ENCODE measurements at regions not wholly inside any gene's neighbourhood (a gene's known extent, or its start where the extent isn't known, plus 50 kb on each side); places are given as distances from the start of the nearest gene placed in this dataset.
A peak's percentile ranks its signal among the peaks of the same experiment; 100 is the strongest.
"Not testable (repeated sequence)": the region's sequence is repeated elsewhere in the genome, so short reads cannot be mapped to it uniquely, and the experiment has no call there.

DNA sequence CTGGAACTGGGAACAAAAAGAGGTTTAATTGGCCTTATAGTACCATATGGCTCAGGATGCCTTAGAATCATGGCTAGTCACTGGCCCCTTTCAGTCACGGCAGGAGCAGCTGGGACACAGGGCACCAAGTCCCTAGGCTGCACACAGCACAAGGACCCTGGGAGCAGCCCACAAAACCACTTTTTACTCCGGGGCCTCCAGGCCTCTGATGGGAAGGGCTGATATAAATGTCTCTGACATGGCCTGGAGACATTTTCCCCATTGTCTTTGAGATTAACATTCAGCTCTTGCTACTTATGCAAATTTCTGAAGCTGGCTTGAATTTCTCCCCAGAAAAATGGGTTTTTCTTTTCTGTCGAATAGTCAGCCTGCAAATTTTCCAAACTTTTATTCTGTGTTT, 1026.4 kb upstream of the COX7C start:
- DNase-seq (ENCODE audit: low read depth, low spot score): no peak
- Histone ChIP-seq H3K4me3 (no peak overlapping the region), H3K27ac (no peak overlapping the region), H3K36me3 (ENCODE audit: insufficient read depth, low read length) (no peaks in the 10 kb centered on the region), H3K9ac (ENCODE audit: insufficient read length) (no peak overlapping the region), H3K9me3 (ENCODE audit: low read depth, low read length) (peaks cover 3% of the 10 kb centered on the region; the same call in 1 of the 2 replicates)
- no peak for TF ChIP-seq EZH2 (IDR thresholded peaks at IDR 0.05)
- no peak for TF ChIP-seq FOXP2 (optimal IDR thresholded peaks at IDR 0.05; ENCODE audit: control extremely low read depth, extremely low read length, insufficient read depth)
- TF ChIP-seq POLR2AphosphoS5 (IDR thresholded peaks at IDR 0.05; ENCODE audit: borderline replicate concordance, low read depth, low read length): no peak

DNA sequence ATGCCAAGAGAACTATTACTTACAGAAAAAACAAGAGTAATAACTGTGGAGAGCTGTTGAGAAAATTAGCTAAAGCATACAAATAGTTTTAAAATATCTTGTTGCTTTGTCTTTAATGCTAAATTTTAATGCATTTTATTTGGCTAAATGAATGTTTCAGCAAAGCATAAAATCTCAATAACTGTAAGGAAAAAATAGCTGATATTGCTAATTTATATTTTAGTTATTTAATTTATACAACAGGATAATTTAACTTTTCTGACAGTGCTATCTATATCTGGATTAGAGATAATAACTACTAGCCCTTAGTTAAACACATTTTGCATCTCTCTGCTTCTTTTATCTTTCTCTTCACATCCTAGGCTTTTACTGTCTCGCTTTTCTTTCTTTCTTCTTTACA, 1014.9 kb upstream of the COX7C start:
- peak; percentile 14 for DNase-seq (ENCODE audit: low read depth, low spot score)
- H3K9ac ChIP-seq (ENCODE audit: insufficient read length): no peak overlapping the region
- H3K9me3 ChIP-seq (ENCODE audit: low read depth, low read length): no peaks in the 10 kb centered on the region
- TF ChIP-seq POLR2AphosphoS5 (IDR thresholded peaks at IDR 0.05; ENCODE audit: borderline replicate concordance, low read depth, low read length): no peak
- peaks cover 3% of the 10 kb centered on the region; the same call in 1 of the 2 replicates for H3K36me3 ChIP-seq (ENCODE audit: insufficient read depth, low read length)
- H3K4me3 ChIP-seq: peak overlapping the region; percentile 60
- peak overlapping the region; percentile 96 for H3K27ac ChIP-seq

DNA sequence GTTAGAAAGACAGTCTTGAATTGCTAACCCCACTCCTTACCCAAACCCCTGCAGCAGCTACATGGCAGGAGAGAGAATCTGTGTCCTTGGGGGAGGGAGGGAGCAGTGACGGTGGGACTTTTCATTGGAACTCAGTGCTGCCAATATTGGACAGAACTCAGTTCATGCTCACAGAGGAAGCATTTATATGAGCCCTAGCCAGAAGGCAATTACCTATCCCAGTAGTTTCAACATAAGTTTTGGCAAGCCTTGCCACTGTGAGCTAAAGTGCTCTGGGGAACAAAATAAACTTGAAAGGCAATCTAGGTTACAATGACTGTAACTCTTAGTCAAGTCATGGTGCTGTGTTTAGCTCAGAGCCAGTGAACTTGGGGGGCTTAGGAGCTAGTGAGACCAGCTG, 1013.4 kb upstream of the COX7C start:
- H3K4me3 ChIP-seq: no peak overlapping the region
- no peak overlapping the region for H3K27ac ChIP-seq
- H3K9ac ChIP-seq (ENCODE audit: insufficient read length): no peak overlapping the region
- peaks cover under 1% of the 10 kb centered on the region; the same call in 1 of the 2 replicates for H3K36me3 ChIP-seq (ENCODE audit: insufficient read depth, low read length)
- TF ChIP-seq FOXP2 (optimal IDR thresholded peaks at IDR 0.05; ENCODE audit: control extremely low read depth, extremely low read length, insufficient read depth) (no peak), EZH2 (IDR thresholded peaks at IDR 0.05) (no peak), POLR2AphosphoS5 (IDR thresholded peaks at IDR 0.05; ENCODE audit: borderline replicate concordance, low read depth, low read length) (no peak)
- H3K9me3 ChIP-seq (ENCODE audit: low read depth, low read length): no peaks in the 10 kb centered on the region
- DNase-seq (ENCODE audit: low read depth, low spot score): peak; percentile 10

DNA sequence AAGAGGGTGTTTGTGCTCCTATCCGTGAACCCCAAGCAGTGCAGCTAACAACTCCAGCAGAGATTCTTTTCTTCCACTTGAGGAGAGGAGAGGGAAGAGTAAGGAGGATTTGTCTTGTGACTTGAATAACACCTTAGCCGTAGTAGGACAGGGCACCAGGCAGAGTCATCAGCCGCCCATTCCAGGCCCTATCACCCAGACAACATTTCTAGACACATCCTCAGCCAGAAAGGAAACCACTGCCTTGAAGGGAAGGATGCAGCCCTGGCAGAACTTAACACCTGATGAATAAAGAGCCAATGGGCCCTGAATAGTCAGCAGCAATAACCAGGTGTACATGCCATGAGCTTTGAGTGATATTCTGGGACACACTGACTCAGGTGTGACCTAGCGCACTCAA, 1013.0 kb upstream of the COX7C start:
- H3K36me3 ChIP-seq (ENCODE audit: insufficient read depth, low read length): no peaks in the 10 kb centered on the region; the same call in 1 of the 2 replicates
- H3K27ac ChIP-seq: no peak overlapping the region
- H3K4me3 ChIP-seq: no peak overlapping the region
- no peak for DNase-seq (ENCODE audit: low read depth, low spot score)
- H3K9ac ChIP-seq (ENCODE audit: insufficient read length): no peak overlapping the region
- no peaks in the 10 kb centered on the region for H3K9me3 ChIP-seq (ENCODE audit: low read depth, low read length)
- TF ChIP-seq EZH2 (IDR thresholded peaks at IDR 0.05) (no peak), POLR2AphosphoS5 (IDR thresholded peaks at IDR 0.05; ENCODE audit: borderline replicate concordance, low read depth, low read length) (no peak)

DNA sequence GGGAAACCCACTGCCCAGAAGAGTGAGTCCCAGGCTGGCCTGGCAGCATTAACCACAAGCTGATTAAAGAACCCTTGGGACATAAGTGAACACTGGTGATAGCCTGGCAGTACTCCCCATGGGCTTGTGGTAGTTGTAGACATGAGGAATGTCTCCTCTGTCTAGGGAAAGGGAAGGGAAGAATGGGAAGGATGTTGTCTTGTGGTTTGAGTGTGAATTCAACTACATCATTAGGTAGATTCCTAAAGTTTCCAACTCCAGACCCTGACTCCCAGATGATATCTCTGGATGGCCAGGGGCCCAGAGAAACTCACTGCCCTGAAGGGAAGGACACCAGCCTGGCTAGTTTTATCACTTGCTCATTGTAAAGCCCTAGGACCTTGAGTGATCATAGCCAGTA, 1012.4 kb upstream of the COX7C start:
- Histone ChIP-seq H3K27ac (no peak overlapping the region), H3K9ac (ENCODE audit: insufficient read length) (no peak overlapping the region), H3K9me3 (ENCODE audit: low read depth, low read length) (no peaks in the 10 kb centered on the region), H3K4me3 (no peak overlapping the region), H3K36me3 (ENCODE audit: insufficient read depth, low read length) (no peaks in the 10 kb centered on the region; the same call in 1 of the 2 replicates)
- TF ChIP-seq FOXP2 (optimal IDR thresholded peaks at IDR 0.05; ENCODE audit: control extremely low read depth, extremely low read length, insufficient read depth) (no peak), EZH2 (IDR thresholded peaks at IDR 0.05) (no peak), POLR2AphosphoS5 (IDR thresholded peaks at IDR 0.05; ENCODE audit: borderline replicate concordance, low read depth, low read length) (no peak)
- DNase-seq (ENCODE audit: low read depth, low spot score): no peak

DNA sequence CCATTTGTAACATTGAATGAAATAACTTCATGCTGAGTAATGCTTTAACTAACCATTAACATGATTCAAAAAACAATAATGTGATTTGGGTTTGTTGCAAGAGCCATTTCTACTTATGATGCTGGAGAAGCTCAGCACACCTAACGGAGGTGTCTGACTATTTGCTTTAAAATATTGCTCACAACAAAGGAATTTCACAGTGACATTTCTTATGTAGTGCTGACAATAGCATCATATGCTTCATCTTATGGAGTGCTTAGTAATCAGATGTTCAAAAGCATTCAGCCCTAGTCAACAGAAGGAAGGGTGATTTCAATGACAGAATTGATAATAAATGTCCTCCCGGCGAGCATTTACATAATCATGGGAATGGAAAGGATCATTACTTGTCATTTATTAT, 1003.3 kb upstream of the COX7C start:
- no peak for DNase-seq (ENCODE audit: low read depth, low spot score)
- no peak for TF ChIP-seq POLR2AphosphoS5 (IDR thresholded peaks at IDR 0.05; ENCODE audit: borderline replicate concordance, low read depth, low read length)
- TF ChIP-seq FOXP2 (optimal IDR thresholded peaks at IDR 0.05; ENCODE audit: control extremely low read depth, extremely low read length, insufficient read depth): no peak
- TF ChIP-seq EZH2 (IDR thresholded peaks at IDR 0.05): no peak
- H3K27ac ChIP-seq: no peak overlapping the region
- no peak overlapping the region for H3K9ac ChIP-seq (ENCODE audit: insufficient read length)
- no peaks in the 10 kb centered on the region for H3K36me3 ChIP-seq (ENCODE audit: insufficient read depth, low read length)
- no peaks in the 10 kb centered on the region for H3K9me3 ChIP-seq (ENCODE audit: low read depth, low read length)
- H3K4me3 ChIP-seq: no peak overlapping the region

DNA sequence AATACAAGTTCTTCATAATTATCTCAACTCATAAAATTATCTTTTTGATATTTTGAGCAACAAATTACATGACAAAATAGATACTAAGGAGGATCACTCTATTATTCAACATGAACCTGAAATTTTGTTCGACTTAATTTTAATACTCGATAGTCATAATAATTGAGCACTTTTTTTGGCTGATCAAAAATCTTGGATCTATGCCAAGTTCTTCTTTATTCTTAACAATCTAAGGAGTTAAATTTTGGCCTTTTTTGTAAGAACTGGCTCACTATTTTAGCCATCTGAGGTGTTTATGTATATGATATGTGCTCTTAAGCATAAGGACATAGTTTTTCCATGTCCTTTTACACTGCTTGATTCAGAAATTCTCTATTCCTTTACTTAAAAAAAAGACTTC, 996.1 kb upstream of the COX7C start:
- no peak for DNase-seq (ENCODE audit: low read depth, low spot score)
- Histone ChIP-seq H3K9me3 (ENCODE audit: low read depth, low read length) (no peaks in the 10 kb centered on the region), H3K9ac (ENCODE audit: insufficient read length) (no peak overlapping the region), H3K4me3 (no peak overlapping the region), H3K36me3 (ENCODE audit: insufficient read depth, low read length) (no peaks in the 10 kb centered on the region), H3K27ac (no peak overlapping the region)
- TF ChIP-seq FOXP2 (optimal IDR thresholded peaks at IDR 0.05; ENCODE audit: control extremely low read depth, extremely low read length, insufficient read depth): no peak
- TF ChIP-seq EZH2 (IDR thresholded peaks at IDR 0.05): no peak

DNA sequence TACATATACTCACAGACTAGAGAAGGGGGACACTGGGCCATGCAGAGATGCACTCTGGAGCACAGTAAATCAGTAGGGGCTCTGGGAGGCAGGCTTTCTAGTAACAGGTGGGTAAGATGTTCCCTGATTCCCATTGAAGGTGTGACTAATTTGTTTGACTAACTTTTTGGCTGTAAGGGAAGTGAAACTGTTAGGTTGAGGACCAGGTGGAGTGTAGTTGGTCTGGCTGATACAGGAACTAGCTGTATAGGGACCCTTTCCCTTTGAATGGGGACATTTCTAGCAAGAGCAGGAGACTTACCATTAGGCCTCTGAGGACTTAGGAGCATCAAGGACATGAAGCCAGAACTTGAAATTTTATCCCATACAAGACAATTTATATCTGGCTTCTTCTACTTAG, 989.6 kb upstream of the COX7C start:
- Histone ChIP-seq H3K9ac (ENCODE audit: insufficient read length) (no peak overlapping the region), H3K27ac (no peak overlapping the region), H3K9me3 (ENCODE audit: low read depth, low read length) (no peaks in the 10 kb centered on the region), H3K36me3 (ENCODE audit: insufficient read depth, low read length) (no peaks in the 10 kb centered on the region), H3K4me3 (no peak overlapping the region)
- no peak for TF ChIP-seq FOXP2 (optimal IDR thresholded peaks at IDR 0.05; ENCODE audit: control extremely low read depth, extremely low read length, insufficient read depth)
- no peak for TF ChIP-seq EZH2 (IDR thresholded peaks at IDR 0.05)
- no peak for TF ChIP-seq POLR2AphosphoS5 (IDR thresholded peaks at IDR 0.05; ENCODE audit: borderline replicate concordance, low read depth, low read length)
- DNase-seq (ENCODE audit: low read depth, low spot score): no peak

DNA sequence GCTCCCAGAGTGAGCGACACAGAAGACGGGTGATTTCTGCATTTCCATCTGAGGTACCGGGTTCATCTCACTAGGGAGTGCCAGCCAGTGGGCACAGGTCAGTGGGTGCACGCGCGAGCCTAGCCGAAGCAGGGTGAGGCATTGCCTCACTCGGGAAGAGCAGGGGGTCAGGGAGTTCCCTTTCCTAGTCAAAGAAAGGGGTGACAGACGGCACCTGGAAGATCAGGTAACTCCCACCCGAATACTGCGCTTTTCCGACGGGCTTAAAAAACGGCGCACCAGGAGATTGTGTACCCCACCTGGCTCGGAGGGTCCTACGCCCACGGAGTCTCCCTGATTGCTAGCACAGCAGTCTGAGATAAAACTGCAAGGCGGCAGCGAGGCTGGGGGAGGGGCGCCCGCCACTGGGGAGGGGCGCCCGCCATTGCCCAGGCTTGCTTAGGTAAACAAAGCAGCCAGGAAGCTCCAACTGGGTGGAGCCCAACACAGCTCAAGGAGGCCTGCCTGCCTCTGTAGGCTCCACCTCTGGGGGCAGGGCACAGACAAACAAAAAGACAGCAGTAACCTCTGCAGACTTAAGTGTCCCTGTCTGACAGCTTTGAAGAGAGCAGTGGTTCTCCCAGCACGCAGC, 979.1 kb upstream of the COX7C start:
- not testable (repeated sequence) for H3K36me3 ChIP-seq (ENCODE audit: insufficient read depth, low read length); H3K9me3 ChIP-seq (ENCODE audit: low read depth, low read length); H3K9ac ChIP-seq (ENCODE audit: insufficient read length); H3K27ac ChIP-seq; H3K4me3 ChIP-seq; DNase-seq (ENCODE audit: low read depth, low spot score)
